GM18868 (cell line): ENCODE measurements at regions not wholly inside any gene's neighbourhood (a gene's known extent, or its start where the extent isn't known, plus 50 kb on each side); places are given as distances from the start of the nearest gene placed in this dataset.

Source experiments
- ATAC-seq: cut with Tn5 transposase; IDR thresholded peaks from one replicate; pipeline ENCODE4 v1.9.1; 2021; ENCODE audit warnings: mild to moderate bottlenecking, moderate library complexity; ENCODE audit not compliant: unreplicated experiment

GRCh38 chr2:152815634-152816257 is 97.3 kb downstream of the ARL6IP6 start:
- no peak for ATAC-seq

GRCh38 chr2:152814475-152815030 is 96.1 kb downstream of the ARL6IP6 start:
- ATAC-seq, result no peak

- ATAC-seq, result no peak
Observed at GRCh38 chr2:152813351-152813750, 94.9 kb downstream of the ARL6IP6 start.
